ENCODE measurements at regions not wholly inside any gene's neighbourhood (a gene's known extent, or its start where the extent isn't known, plus 50 kb on each side); places are given as distances from the start of the nearest gene placed in this dataset.

DNA sequence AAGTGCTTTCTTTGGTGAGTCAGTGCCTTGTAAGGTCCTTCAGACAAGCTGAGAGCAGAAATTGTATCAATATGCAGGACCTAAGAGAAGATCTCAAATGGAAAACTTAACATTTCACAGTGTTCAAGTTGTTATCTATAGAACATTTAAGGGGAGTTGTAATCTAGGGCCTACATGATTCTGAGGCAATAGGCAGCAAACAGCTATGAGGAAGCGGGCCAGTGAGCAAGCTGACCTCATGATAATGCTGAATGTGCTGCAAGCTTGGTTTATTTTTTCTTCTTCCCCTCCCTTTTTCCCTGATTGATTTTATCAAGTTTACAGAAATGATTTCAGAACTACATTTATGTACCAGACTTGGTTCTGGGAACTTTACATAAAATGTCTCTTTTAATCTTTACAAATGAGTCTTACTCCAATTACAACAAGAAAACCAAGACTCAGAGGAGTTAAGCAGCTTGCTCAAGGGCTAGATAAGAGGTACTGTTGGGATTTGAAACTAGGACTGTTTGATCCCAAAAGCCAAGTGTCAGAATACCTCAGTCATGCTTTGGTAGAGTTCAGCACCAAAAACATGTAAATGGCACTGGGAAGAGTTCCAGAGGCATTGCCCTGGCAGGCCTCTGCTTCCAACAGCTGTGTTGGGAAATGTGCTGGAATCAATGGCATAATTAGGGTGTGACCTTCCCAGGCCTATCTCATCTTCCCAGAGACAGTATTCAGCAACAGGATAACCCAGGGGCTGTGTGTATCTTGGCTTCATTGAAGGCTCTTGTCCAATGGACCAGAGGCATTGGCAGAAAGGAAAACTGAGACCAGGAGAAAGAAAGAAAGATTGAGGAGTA lies 130.1 kb downstream of the LRRC70 start (continued):
- TF ChIP-seq RNF2 (IDR thresholded peaks at IDR 0.05; ENCODE audit: borderline replicate concordance, low read depth, low read length, missing control alignments, poor library complexity, severe bottlenecking) (no peak), ZNF274 (IDR thresholded peaks at IDR 0.05; ENCODE audit: borderline replicate concordance, extremely low read depth, low read length) (no peak), CHD2 (IDR thresholded peaks at IDR 0.05; ENCODE audit: low read length) (no peak), SAP30 (IDR thresholded peaks at IDR 0.05; ENCODE audit: insufficient read depth, insufficient replicate concordance, low read length) (no peak), HDAC6 (IDR thresholded peaks at IDR 0.05; ENCODE audit: low read depth, low read length) (no peak), MAFK (IDR thresholded peaks at IDR 0.05; ENCODE audit: low read depth, low read length) (no peak), POU5F1 (IDR thresholded peaks at IDR 0.05; ENCODE audit: low read depth, low read length) (no peak), CHD1 (IDR thresholded peaks at IDR 0.05; ENCODE audit: low read depth, low read length) (no peak)

Data from H1 (cell line).